Activated B cell treated with CpG ODN at 0.5 μM for 24 hours (primary cell): ENCODE measurements at regions not wholly inside any gene's neighbourhood (a gene's known extent, or its start where the extent isn't known, plus 50 kb on each side); places are given as distances from the start of the nearest gene placed in this dataset.

Experiments
- ATAC-seq: fragments of 200-7000 bp; cut with Tn5 transposase; one replicate; pipeline ENCODE4 v1.10.0; 2021; ENCODE audit warnings: low read depth, mild to moderate bottlenecking, moderate library complexity
- CTCF ChIA-PET: fragments of 350-600 bp; sonication (Branson Sonifier 250); formaldehyde crosslinking; loops from one replicate; lab custom pipeline; 2021; ENCODE audit warnings: antibody characterized with exemption; lab: Charles Lee
- POLR2A ChIA-PET: fragments of 350-600 bp; sonication (Branson Sonifier 250); formaldehyde crosslinking; loops from one replicate; lab custom pipeline; 2021; ENCODE audit warnings: antibody characterized with exemption; lab: Charles Lee
- DNase-seq: peaks from one replicate; pipeline ENCODE4 v3.0.0; 2022
- H3K27ac Mint-ChIP-seq: one replicate; pipeline ENCODE4 v1.8.0; 2020; ENCODE audit warnings: mixed read lengths
- H3K27me3 Mint-ChIP-seq: one replicate; pipeline ENCODE4 v1.8.0; 2021; ENCODE audit warnings: mixed read lengths
- H3K36me3 Mint-ChIP-seq: one replicate; pipeline ENCODE4 v1.8.0; 2021; ENCODE audit warnings: low read depth, mixed read lengths
- H3K4me1 Mint-ChIP-seq: one replicate; pipeline ENCODE4 v1.8.0; 2021; ENCODE audit warnings: mixed read lengths
- H3K4me3 Mint-ChIP-seq: one replicate; pipeline ENCODE4 v1.8.0; 2020; ENCODE audit warnings: mild to moderate bottlenecking, mixed read lengths
- H3K9me3 Mint-ChIP-seq: one replicate; pipeline ENCODE4 v1.8.0; 2020; ENCODE audit warnings: mixed read lengths
- intact Hi-C: fragments of 100-400 bp; cut with micrococcal nuclease; formaldehyde crosslinking; loops from one replicate; pipeline ENCODE4 v1.15.1; 2024
- TF ChIP-seq, protein P1 (sequence below): fragments of 200-600 bp; IDR thresholded peaks from one replicate; pipeline ENCODE4 v1.8.0; 2022; ENCODE audit warnings: antibody characterized with exemption, mild to moderate bottlenecking

DNA sequence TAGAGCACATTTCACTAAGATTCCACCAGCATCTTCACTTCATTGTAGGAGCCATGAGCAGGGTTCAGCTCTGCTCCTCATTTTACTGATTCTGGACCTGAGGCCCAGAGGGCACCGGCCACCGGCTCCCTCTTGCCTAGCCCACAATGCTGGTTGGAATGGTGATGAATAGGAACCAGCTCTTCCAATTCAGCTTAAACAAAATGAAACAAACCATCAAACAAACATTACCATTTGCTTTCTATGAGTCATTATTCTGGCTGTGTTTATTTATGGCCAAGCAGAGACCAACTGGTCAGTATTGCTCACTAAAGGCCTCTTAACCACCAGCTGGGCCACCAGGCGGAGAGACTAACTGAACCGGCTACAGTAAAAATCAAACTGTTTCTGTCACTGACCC is 176.7 kb downstream of the MTX2 start:
- Mint-ChIP-seq H3K9me3 (no peaks in the 10 kb centered on the region), H3K4me3 (no peak overlapping the region), H3K27ac (no peak overlapping the region), H3K4me1 (peaks cover 10% of the 10 kb centered on the region), H3K36me3 (no peaks in the 10 kb centered on the region), H3K27me3 (peaks cover 6% of the 10 kb centered on the region)
- intact Hi-C loops = no loop called here
- DNase-seq = no peak
- ChIA-PET CTCF (interaction anchor here (3.0 kb wide), 1 partner anchor 10 kb away, joined by 25 read pairs; no protein-coding TSS in a partner anchor), POLR2A (no interaction called here)
- TF ChIP-seq, protein P1, sequence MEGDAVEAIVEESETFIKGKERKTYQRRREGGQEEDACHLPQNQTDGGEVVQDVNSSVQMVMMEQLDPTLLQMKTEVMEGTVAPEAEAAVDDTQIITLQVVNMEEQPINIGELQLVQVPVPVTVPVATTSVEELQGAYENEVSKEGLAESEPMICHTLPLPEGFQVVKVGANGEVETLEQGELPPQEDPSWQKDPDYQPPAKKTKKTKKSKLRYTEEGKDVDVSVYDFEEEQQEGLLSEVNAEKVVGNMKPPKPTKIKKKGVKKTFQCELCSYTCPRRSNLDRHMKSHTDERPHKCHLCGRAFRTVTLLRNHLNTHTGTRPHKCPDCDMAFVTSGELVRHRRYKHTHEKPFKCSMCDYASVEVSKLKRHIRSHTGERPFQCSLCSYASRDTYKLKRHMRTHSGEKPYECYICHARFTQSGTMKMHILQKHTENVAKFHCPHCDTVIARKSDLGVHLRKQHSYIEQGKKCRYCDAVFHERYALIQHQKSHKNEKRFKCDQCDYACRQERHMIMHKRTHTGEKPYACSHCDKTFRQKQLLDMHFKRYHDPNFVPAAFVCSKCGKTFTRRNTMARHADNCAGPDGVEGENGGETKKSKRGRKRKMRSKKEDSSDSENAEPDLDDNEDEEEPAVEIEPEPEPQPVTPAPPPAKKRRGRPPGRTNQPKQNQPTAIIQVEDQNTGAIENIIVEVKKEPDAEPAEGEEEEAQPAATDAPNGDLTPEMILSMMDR = no peak
- no peak for ATAC-seq

DNA sequence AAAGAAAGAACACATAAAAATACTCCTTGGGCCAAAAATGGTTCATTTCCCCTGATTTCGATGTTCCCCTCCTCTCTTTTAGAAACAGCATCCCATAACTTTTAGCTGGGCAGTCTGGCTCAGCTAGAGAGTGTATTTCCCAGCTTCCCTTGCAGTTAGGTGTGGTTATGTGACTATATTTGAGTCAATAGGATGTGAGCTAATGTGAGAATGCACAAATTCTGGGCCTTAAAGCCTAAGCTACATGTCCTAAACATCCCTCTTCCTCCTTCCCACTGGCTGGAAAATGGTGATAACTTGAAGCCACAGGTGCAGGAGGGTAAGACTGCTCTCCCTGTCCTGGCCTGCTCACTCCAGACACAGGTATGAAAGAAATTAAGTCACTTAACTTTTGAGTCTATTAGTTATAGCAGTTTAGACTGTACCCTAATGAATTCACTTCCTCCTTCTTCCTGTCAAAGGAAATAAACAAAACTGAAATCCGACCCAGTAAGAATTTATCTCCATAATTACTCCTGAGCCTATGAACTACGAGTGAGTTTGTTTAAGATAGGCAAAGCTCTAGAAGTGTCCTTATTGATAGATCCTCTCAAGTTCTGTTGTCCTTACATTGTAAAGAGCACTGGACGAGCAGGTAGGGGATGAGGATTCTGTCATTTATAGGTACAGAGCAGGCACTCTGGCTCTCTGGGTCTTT is 177.6 kb downstream of the MTX2 start:
- peaks cover 10% of the 10 kb centered on the region for H3K4me1 Mint-ChIP-seq
- POLR2A ChIA-PET = no interaction called here

DNA sequence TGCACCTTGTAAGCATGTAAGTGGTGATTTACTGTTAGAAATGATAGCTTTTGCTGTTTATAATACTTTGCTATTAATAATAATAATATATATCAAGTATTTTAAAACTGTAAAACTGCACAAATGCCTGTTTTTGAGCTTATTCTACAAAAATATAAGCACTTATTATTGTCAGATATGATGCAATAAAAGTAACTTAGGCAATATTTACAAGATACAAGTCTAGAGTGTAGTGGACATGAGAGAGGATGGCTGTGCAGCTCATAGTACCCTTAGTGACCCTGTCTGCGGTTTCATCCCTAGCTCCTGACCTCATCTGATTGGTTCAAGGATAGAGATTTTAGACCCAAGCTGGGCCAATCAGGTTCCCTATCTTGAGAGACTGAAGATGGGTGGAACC is 178.4 kb downstream of the MTX2 start:
- H3K4me3 Mint-ChIP-seq = no peak overlapping the region
- H3K27ac Mint-ChIP-seq = no peak overlapping the region
- H3K9me3 Mint-ChIP-seq = no peaks in the 10 kb centered on the region
- H3K4me1 Mint-ChIP-seq = peaks cover 10% of the 10 kb centered on the region
- no peak for ATAC-seq
- H3K27me3 Mint-ChIP-seq = peaks cover 7% of the 10 kb centered on the region
- CTCF ChIA-PET = interaction anchor here (1.0 to 3.0 kb wide), 2 partner anchors 8 to 107 kb away, joined by 4 to 25 read pairs; no protein-coding TSS in a partner anchor
- intact Hi-C loops = no loop called here
- TF ChIP-seq, protein P1 = no peak
- POLR2A ChIA-PET = no interaction called here
- no peaks in the 10 kb centered on the region for H3K36me3 Mint-ChIP-seq
- DNase-seq = no peak

More for the DNA sequence above, 177.6 kb downstream of the MTX2 start:
- Mint-ChIP-seq H3K4me3 (no peak overlapping the region), H3K27me3 (peaks cover 8% of the 10 kb centered on the region), H3K27ac (no peak overlapping the region), H3K9me3 (no peaks in the 10 kb centered on the region), H3K36me3 (no peaks in the 10 kb centered on the region)
- CTCF ChIA-PET = interaction anchor here (1.0 to 3.0 kb wide), 2 partner anchors 9 to 108 kb away, joined by 4 to 25 read pairs; no protein-coding TSS in a partner anchor
- ATAC-seq (no peak), DNase-seq (no peak)
- intact Hi-C loops = no loop called here
- TF ChIP-seq, protein P1 = no peak

DNA sequence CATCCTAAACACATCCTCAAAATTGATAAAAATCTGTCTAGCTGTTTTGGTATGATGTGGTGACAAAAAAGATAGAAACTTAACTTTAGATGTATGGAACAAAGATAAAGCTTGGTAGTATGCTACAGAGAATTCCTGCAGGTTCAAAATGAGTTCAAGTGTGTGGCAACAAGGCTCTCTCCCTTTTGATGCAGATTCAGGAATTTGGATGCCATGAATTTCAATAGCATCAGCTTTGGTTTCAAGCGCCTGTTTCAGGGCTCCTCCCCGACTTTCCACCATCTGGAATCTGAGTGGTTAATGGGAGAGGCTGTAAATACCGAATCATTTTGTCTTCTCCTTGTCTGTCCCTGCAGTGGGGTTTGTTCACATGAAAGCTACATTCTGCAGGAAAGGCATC is 180.6 kb downstream of the MTX2 start:
- no peak for ATAC-seq
- DNase-seq = no peak
- H3K27me3 Mint-ChIP-seq = peaks cover 7% of the 10 kb centered on the region
- intact Hi-C loops = loop anchor here (10.0 kb wide), 1 partner anchor 185 kb away; no protein-coding TSS in a partner anchor
- CTCF ChIA-PET = no interaction called here
- no peaks in the 10 kb centered on the region for H3K9me3 Mint-ChIP-seq
- no peak overlapping the region for H3K4me3 Mint-ChIP-seq
- POLR2A ChIA-PET = no interaction called here
- no peak overlapping the region for H3K27ac Mint-ChIP-seq
- TF ChIP-seq, protein P1 = no peak
- H3K36me3 Mint-ChIP-seq = no peaks in the 10 kb centered on the region
- H3K4me1 Mint-ChIP-seq = peaks cover 11% of the 10 kb centered on the region

DNA sequence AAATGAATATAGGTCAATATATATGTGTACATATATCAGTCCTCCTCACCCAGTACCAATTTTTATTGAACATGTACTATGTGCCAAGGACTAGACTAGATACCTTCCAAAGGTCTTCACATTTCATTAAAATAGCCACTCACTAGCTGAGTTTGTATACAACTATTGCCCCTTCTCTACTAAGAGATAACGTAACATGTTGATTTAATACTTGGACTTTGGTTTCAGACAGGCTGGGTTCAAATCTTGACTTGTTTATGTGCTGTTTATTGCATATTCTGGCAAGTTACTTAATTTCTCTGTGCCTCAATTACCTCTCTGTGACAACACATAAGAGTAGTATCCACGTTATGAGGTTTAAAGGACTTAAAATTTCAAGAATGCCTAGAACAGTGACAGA is 184.5 kb downstream of the MTX2 start:
- ChIA-PET CTCF (interaction anchor here (3.3 to 4.2 kb wide), 2 partner anchors 7 to 326 kb away, joined by 25 to 84 read pairs; no protein-coding TSS in a partner anchor), POLR2A (no interaction called here)
- Mint-ChIP-seq H3K4me3 (no peak overlapping the region), H3K36me3 (no peaks in the 10 kb centered on the region), H3K9me3 (no peaks in the 10 kb centered on the region), H3K4me1 (peaks cover 4% of the 10 kb centered on the region), H3K27me3 (peaks cover 11% of the 10 kb centered on the region), H3K27ac (no peak overlapping the region)
- intact Hi-C loops = loop anchor here (10.0 kb wide), 1 partner anchor 181 kb away; no protein-coding TSS in a partner anchor
- no peak for ATAC-seq
- TF ChIP-seq, protein P1 = no peak
- DNase-seq = no peak
